ENCODE measurements at regions not wholly inside any gene's neighbourhood (a gene's known extent, or its start where the extent isn't known, plus 50 kb on each side); places are given as distances from the start of the nearest gene placed in this dataset.

DNA sequence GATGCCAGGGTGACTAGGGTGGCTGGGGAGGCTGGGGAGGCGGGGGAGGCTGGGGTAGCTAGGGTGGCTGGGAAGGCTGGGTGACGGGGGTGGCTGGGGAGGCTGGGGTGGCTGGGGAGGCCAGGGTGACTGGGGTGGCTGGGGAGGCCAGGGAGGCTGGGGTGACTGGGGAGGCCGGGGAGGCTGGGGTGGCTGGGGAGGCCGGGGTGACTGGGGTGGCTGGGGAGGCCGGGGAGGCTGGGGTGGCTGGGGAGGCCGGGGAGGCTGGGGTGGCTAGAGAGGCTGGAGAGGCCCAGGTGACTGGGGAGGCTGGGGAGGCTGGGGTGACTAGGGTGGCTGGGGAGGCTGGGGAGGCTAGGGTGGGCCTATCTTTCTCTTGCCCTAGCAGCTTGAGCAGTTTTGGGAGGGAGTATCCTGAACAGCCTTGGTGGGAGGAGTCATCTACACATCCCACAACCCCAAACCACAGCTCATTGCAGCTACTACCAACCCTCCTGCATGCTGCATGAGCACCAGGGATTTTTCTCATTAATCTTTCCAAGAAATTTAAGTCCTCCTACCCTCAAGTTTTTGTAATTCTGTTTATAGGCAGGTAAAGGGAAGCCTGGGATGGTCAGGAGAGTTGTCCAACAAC, 203.2 kb upstream of the IRX1 start:
- Histone ChIP-seq H3K4me1 (ENCODE audit: control insufficient read depth in 1 of 2, insufficient read depth in 2 of 2, low read length in 2 of 2) (no peaks in the 10 kb centered on the region), H3K9ac (ENCODE audit: low read length) (no peak overlapping the region), H3K9me2 (ENCODE audit: insufficient read depth) (no peaks in the 10 kb centered on the region), H4K20me1 (ENCODE audit: insufficient read depth) (no peaks in the 10 kb centered on the region), H3K36me3 (ENCODE audit: control insufficient read depth in 1 of 2, insufficient read depth in 2 of 2, low read length in 2 of 2) (no peaks in the 10 kb centered on the region), H3K27ac (ENCODE audit: low read depth, low read length) (no peak overlapping the region), H2AFZ (ENCODE audit: low read depth, low read length, poor library complexity, severe bottlenecking) (no peak overlapping the region), H3K4me2 (ENCODE audit: low read length) (no peak overlapping the region), H3K79me2 (ENCODE audit: insufficient read depth, low read length) (no peaks in the 10 kb centered on the region), H3K9me3 (ENCODE audit: control insufficient read depth in 1 of 2, insufficient read depth in 1 of 2, low read depth in 1 of 2, low read length in 2 of 2) (peaks cover 0 to 3% of the 10 kb centered on the region in 2 experiments; a peak in 2 of 4 replicates), H3K27me3 (ENCODE audit: insufficient read depth, low read length) (no peaks in the 10 kb centered on the region), H3K4me3 (replicated peaks in 1 of 2; ENCODE audit: low read depth in 1 of 2, low read length in 2 of 2) (no peak overlapping the region)
- intact Hi-C loops (cut with micrococcal nuclease) = no loop called here
- no peak for DNase-seq (ENCODE audit: low read depth, low spot score)
- ChIA-PET CTCF (no interaction called here), POLR2A (no interaction called here), RAD21 (ENCODE audit: low non-redundant PET in 1 of 2, low total read pairs in 2 of 2, uncharacterized antibody in 2 of 2, unreplicated experiment in 2 of 2) (no interaction called here)
- TF ChIP-seq TCF7L2 (IDR thresholded peaks at IDR 0.05; ENCODE audit: borderline replicate concordance, extremely low read depth, insufficient read depth, insufficient read length) (no peak), JUND (IDR thresholded peaks at IDR 0.05) (no peak), POLR2A (IDR thresholded peaks at IDR 0.05; ENCODE audit: borderline replicate concordance, extremely low read depth, insufficient read depth, insufficient read length) (no peak), SP1 (IDR thresholded peaks at IDR 0.05; ENCODE audit: low read depth) (no peak), ZNF274 (IDR thresholded peaks at IDR 0.05; ENCODE audit: low read depth, low read length) (no peak), YY1 (IDR thresholded peaks at IDR 0.05; ENCODE audit: extremely low read depth, insufficient replicate concordance, low read depth, low read length) (no peak), EZH2 (IDR thresholded peaks at IDR 0.05) (no peak), SRF (IDR thresholded peaks at IDR 0.05; ENCODE audit: low read depth) (no peak), CEBPB (IDR thresholded peaks at IDR 0.05; ENCODE audit: low read depth) (no peak)
- TF ChIP-seq, protein P1, sequence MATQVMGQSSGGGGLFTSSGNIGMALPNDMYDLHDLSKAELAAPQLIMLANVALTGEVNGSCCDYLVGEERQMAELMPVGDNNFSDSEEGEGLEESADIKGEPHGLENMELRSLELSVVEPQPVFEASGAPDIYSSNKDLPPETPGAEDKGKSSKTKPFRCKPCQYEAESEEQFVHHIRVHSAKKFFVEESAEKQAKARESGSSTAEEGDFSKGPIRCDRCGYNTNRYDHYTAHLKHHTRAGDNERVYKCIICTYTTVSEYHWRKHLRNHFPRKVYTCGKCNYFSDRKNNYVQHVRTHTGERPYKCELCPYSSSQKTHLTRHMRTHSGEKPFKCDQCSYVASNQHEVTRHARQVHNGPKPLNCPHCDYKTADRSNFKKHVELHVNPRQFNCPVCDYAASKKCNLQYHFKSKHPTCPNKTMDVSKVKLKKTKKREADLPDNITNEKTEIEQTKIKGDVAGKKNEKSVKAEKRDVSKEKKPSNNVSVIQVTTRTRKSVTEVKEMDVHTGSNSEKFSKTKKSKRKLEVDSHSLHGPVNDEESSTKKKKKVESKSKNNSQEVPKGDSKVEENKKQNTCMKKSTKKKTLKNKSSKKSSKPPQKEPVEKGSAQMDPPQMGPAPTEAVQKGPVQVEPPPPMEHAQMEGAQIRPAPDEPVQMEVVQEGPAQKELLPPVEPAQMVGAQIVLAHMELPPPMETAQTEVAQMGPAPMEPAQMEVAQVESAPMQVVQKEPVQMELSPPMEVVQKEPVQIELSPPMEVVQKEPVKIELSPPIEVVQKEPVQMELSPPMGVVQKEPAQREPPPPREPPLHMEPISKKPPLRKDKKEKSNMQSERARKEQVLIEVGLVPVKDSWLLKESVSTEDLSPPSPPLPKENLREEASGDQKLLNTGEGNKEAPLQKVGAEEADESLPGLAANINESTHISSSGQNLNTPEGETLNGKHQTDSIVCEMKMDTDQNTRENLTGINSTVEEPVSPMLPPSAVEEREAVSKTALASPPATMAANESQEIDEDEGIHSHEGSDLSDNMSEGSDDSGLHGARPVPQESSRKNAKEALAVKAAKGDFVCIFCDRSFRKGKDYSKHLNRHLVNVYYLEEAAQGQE (IDR thresholded peaks at IDR 0.05; ENCODE audit: low read depth) = no peak
- no TSS peak for BruUV-seq (replicated peaks)
- ATAC-seq = no peak
